H9 (cell line): ENCODE measurements at regions not wholly inside any gene's neighbourhood (a gene's known extent, or its start where the extent isn't known, plus 50 kb on each side); places are given as distances from the start of the nearest gene placed in this dataset.
A peak's percentile ranks its signal among the peaks of the same experiment; 100 is the strongest.

Source experiments
- DNase-seq: peaks from one replicate; pipeline ENCODE4 v3.0.0-alpha.2; 2017
- H2AFZ ChIP-seq: one replicate; pipeline ENCODE4 v1.6.1; 2013; ENCODE audit warnings: mild to moderate bottlenecking, low read length, control low read depth, moderate library complexity
- H2AK5ac ChIP-seq: 2 replicates; pipeline ENCODE4 v1.6.1; 2013; ENCODE audit warnings: low read length, control low read depth, mixed read lengths; ENCODE audit not compliant: insufficient read length
- H2BK120ac ChIP-seq: one replicate; pipeline ENCODE4 v1.6.1; 2013; ENCODE audit warnings: low read depth, mild to moderate bottlenecking, low read length, control low read depth, inconsistent platforms; ENCODE audit not compliant: poor library complexity, severe bottlenecking
- H2BK12ac ChIP-seq: 2 replicates; pipeline ENCODE4 v1.6.1; 2013; ENCODE audit warnings: low read length, control low read depth, mixed read lengths, low read depth; ENCODE audit not compliant: insufficient read length
- H2BK15ac ChIP-seq: 2 replicates; pipeline ENCODE4 v1.6.1; 2013; ENCODE audit warnings: low read depth, low read length, control low read depth
- H2BK20ac ChIP-seq: one replicate; pipeline ENCODE4 v1.6.1; 2013; ENCODE audit warnings: low read depth, mild to moderate bottlenecking, low read length, control low read depth, inconsistent platforms; ENCODE audit not compliant: poor library complexity, severe bottlenecking
- H2BK5ac ChIP-seq: 2 replicates; pipeline ENCODE4 v1.6.1; 2013; ENCODE audit warnings: low read length, control low read depth, mixed read lengths; ENCODE audit not compliant: insufficient read length
- H3K14ac ChIP-seq: 2 replicates; pipeline ENCODE4 v1.6.1; 2013; ENCODE audit warnings: low read length, control low read depth; ENCODE audit not compliant: insufficient read depth
- H3K18ac ChIP-seq: 2 replicates; pipeline ENCODE4 v1.6.1; 2013; ENCODE audit warnings: low read depth, mild to moderate bottlenecking, mixed read lengths, low read length, control low read depth; ENCODE audit not compliant: insufficient read length
- H3K23ac ChIP-seq: 2 replicates; pipeline ENCODE4 v1.6.1; 2013; ENCODE audit warnings: low read length, control low read depth, mixed read lengths, low read depth; ENCODE audit not compliant: insufficient read length
- H3K23me2 ChIP-seq: 2 replicates; pipeline ENCODE4 v1.6.1; 2013; ENCODE audit warnings: low read depth, mild to moderate bottlenecking, mixed read lengths, low read length, control low read depth; ENCODE audit not compliant: insufficient read length, poor library complexity, severe bottlenecking
- H3K27ac ChIP-seq: 2 replicates; pipeline ENCODE4 v1.5.1; 2013; ENCODE audit warnings: low read length, control low read depth, mixed read lengths, low read depth; ENCODE audit not compliant: insufficient read length
- H3K27me3 ChIP-seq: 2 replicates; pipeline ENCODE4 v1.6.1; 2013; ENCODE audit warnings: low read length, control low read depth, inconsistent platforms; ENCODE audit not compliant: insufficient read depth
- H3K4ac ChIP-seq: 2 replicates; pipeline ENCODE4 v1.6.1; 2013; ENCODE audit warnings: low read depth, mild to moderate bottlenecking, control low read depth, inconsistent platforms, low read length, moderate library complexity
- H3K4me1 ChIP-seq: 2 replicates; pipeline ENCODE4 v1.6.1; 2013; ENCODE audit warnings: low read length, control low read depth, inconsistent platforms; ENCODE audit not compliant: insufficient read depth
- H3K4me2 ChIP-seq: 2 replicates; pipeline ENCODE4 v1.6.1; 2013; ENCODE audit warnings: low read length, control low read depth, mixed read lengths; ENCODE audit not compliant: insufficient read length, insufficient read depth
- H3K56ac ChIP-seq: 2 replicates; pipeline ENCODE4 v1.6.1; 2013; ENCODE audit warnings: low read depth, mild to moderate bottlenecking, mixed read lengths, low read length, control low read depth; ENCODE audit not compliant: insufficient read length
- H3K79me1 ChIP-seq: 2 replicates; pipeline ENCODE4 v1.6.1; 2013; ENCODE audit warnings: low read depth, mild to moderate bottlenecking, moderate library complexity, low read length, control low read depth, inconsistent platforms; ENCODE audit not compliant: insufficient read depth, poor library complexity, severe bottlenecking
- H3K79me2 ChIP-seq: 2 replicates; pipeline ENCODE4 v1.6.1; 2013; ENCODE audit warnings: low read length, control low read depth, inconsistent platforms; ENCODE audit not compliant: insufficient read depth
- H3K9ac ChIP-seq: 2 replicates; pipeline ENCODE4 v1.6.1; 2013; ENCODE audit warnings: low read length, control low read depth, mixed read lengths; ENCODE audit not compliant: insufficient read length; ENCODE audit errors: extremely low read depth
- H3K9me3 ChIP-seq: one replicate; pipeline ENCODE4 v1.6.1; 2013; ENCODE audit warnings: low read depth, low read length, inconsistent platforms; ENCODE audit not compliant: control insufficient read depth
- H3T11ph ChIP-seq: one replicate; pipeline ENCODE4 v1.6.1; 2013; ENCODE audit warnings: mild to moderate bottlenecking, low read length, control low read depth, inconsistent platforms
- H4K20me1 ChIP-seq: one replicate; pipeline ENCODE4 v1.6.1; 2013; ENCODE audit not compliant: control insufficient read depth, insufficient read length, insufficient read depth
- H4K5ac ChIP-seq: 2 replicates; pipeline ENCODE4 v1.6.1; 2013; ENCODE audit warnings: low read depth, mild to moderate bottlenecking, mixed read lengths, low read length, control low read depth; ENCODE audit not compliant: insufficient read length
- H4K8ac ChIP-seq: replicated peaks from 2 replicates; pipeline ENCODE4 v1.6.1; 2013; ENCODE audit warnings: low read length, control low read depth, mixed read lengths, low read depth; ENCODE audit not compliant: insufficient read length
- H4K91ac ChIP-seq: 2 replicates; pipeline ENCODE4 v1.6.1; 2013; ENCODE audit warnings: low read depth, mild to moderate bottlenecking, moderate library complexity, mixed read lengths, low read length, control low read depth; ENCODE audit not compliant: insufficient read length
- H3K27ac Mint-ChIP-seq, 3 experiments: 2 replicates in 2 of 3; 3 replicates in 1 of 3; pipeline ENCODE4 v1.8.0; 2020 to 2021; ENCODE audit warnings: mixed read lengths in 3 of 3, mild to moderate bottlenecking in 1 of 3, moderate library complexity in 1 of 3
- H3K27me3 Mint-ChIP-seq: 2 replicates; pipeline ENCODE4 v1.8.0; 2021; ENCODE audit warnings: low read depth, mild to moderate bottlenecking, moderate library complexity, mixed read lengths
- H3K36me3 Mint-ChIP-seq, 3 experiments: 2 replicates in 2 of 3; 3 replicates in 1 of 3; pipeline ENCODE4 v1.8.0; 2020 to 2021; ENCODE audit warnings: low read depth in 3 of 3, mixed read lengths in 3 of 3; ENCODE audit not compliant: insufficient read depth in 1 of 3
- H3K4me1 Mint-ChIP-seq, 2 experiments: 2 replicates each; pipeline ENCODE4 v1.8.0; 2020; ENCODE audit warnings: mixed read lengths in 2 of 2
- H3K4me3 Mint-ChIP-seq, 2 experiments: 2 replicates in 1 of 2; 3 replicates in 1 of 2; pipeline ENCODE4 v1.8.0; 2020 to 2021; ENCODE audit warnings: mild to moderate bottlenecking in 2 of 2, mixed read lengths in 2 of 2, moderate library complexity in 1 of 2
- H3K9me3 Mint-ChIP-seq, 2 experiments: 2 replicates in 1 of 2; 3 replicates in 1 of 2; pipeline ENCODE4 v1.8.0; 2020; ENCODE audit warnings: mild to moderate bottlenecking in 2 of 2, mixed read lengths in 2 of 2, moderate library complexity in 1 of 2
- WGBS: extraction: QIAGEN DNeasy Blood & Tissue Kit; methylation state at CpG from one replicate; pipeline ENCODE4 v1.1.7; 2013; ENCODE audit warnings: missing lambda C conversion rate, low lambda C conversion rate, mixed read lengths; ENCODE audit not compliant: insufficient read length; ENCODE audit errors: extremely low coverage; 5-methylcytosine and 5-hydroxymethylcytosine counted together
- TF ChIP-seq, protein P1 (sequence below): fragments of 200-600 bp; sonication (generic); conservative IDR thresholded peaks from 3 replicates; pipeline ENCODE4 v1.8.0; 2021; ENCODE audit warnings: antibody characterized with exemption, mild to moderate bottlenecking

DNA sequence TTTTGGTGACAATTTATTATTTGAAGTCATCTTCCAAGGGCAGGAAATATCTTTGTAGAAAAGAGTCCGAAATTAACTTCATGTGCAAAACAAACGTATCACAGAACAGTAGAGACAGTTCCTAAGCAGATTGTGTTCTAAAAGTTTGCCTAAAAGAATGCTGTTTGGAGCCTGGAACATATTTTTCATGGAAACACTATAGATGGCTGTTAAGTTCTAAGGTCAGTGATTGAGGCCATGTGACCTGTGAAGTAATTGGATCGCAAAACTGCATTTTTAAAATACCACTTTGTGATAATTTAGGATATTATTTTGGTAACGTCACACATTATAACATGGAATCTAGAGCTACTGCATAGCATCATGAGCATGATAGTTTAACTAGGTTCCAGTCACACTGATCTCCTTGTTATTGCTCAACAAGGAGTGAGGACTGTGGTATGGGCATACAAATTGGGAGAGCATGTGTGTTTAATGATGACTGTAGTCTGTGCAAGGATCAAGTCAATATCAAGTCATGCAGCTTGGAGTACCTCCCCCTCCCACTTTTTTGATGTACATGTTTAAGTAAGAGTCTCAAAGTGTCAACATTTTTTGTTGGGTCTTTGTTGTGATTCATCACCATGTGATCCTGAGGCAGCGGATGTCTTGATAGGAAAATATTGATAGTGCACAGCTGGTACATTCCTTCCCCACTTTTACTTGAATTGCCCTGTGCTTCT lies 609.3 kb upstream of the CITED2 start:
- H3K9me3 Mint-ChIP-seq = no peaks in the 10 kb centered on the region
- H3K23me2 ChIP-seq = no peaks in the 10 kb centered on the region
- H3K27ac ChIP-seq = no peak overlapping the region
- no peak overlapping the region for H4K8ac ChIP-seq
- H3K27ac Mint-ChIP-seq = peak overlapping the region in 1 of 3 experiments; percentile 5; a peak in 1 of 7 replicates
- H3K18ac ChIP-seq = no peak overlapping the region
- no peaks in the 10 kb centered on the region for H3K79me2 ChIP-seq
- TF ChIP-seq, protein P1, sequence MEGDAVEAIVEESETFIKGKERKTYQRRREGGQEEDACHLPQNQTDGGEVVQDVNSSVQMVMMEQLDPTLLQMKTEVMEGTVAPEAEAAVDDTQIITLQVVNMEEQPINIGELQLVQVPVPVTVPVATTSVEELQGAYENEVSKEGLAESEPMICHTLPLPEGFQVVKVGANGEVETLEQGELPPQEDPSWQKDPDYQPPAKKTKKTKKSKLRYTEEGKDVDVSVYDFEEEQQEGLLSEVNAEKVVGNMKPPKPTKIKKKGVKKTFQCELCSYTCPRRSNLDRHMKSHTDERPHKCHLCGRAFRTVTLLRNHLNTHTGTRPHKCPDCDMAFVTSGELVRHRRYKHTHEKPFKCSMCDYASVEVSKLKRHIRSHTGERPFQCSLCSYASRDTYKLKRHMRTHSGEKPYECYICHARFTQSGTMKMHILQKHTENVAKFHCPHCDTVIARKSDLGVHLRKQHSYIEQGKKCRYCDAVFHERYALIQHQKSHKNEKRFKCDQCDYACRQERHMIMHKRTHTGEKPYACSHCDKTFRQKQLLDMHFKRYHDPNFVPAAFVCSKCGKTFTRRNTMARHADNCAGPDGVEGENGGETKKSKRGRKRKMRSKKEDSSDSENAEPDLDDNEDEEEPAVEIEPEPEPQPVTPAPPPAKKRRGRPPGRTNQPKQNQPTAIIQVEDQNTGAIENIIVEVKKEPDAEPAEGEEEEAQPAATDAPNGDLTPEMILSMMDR = no peak
- DNase-seq = no peak
- no peak overlapping the region for H2BK5ac ChIP-seq
- no peak overlapping the region for H2BK120ac ChIP-seq
- H3K27me3 ChIP-seq = no peaks in the 10 kb centered on the region
- no peak overlapping the region for H3K9ac ChIP-seq
- H3T11ph ChIP-seq = no peak overlapping the region
- H3K4me3 Mint-ChIP-seq = no peak overlapping the region
- H3K14ac ChIP-seq = no peak overlapping the region
- no peak overlapping the region for H4K5ac ChIP-seq
- H3K56ac ChIP-seq = no peak overlapping the region
- H2BK15ac ChIP-seq = no peak overlapping the region
- H3K23ac ChIP-seq = no peak overlapping the region
- H3K36me3 Mint-ChIP-seq = no peaks in the 10 kb centered on the region
- H3K79me1 ChIP-seq = no peaks in the 10 kb centered on the region
- no peak overlapping the region for H2AK5ac ChIP-seq
- H3K4me1 Mint-ChIP-seq = peaks cover 28 to 32% of the 10 kb centered on the region in 2 experiments
- no peaks in the 10 kb centered on the region for H4K20me1 ChIP-seq
- H2AFZ ChIP-seq = no peak overlapping the region
- H3K27me3 Mint-ChIP-seq = no peaks in the 10 kb centered on the region
- no peak overlapping the region for H4K91ac ChIP-seq
- peaks cover 6% of the 10 kb centered on the region; the same call in 1 of the 2 replicates for H3K4me1 ChIP-seq
- no peak overlapping the region for H3K4me2 ChIP-seq
- H3K9me3 ChIP-seq = no peaks in the 10 kb centered on the region
- no CpG with 5 or more reads among the region's 5 CpGs for WGBS
- no peak overlapping the region for H3K4ac ChIP-seq
- no peak overlapping the region for H2BK20ac ChIP-seq
- H2BK12ac ChIP-seq = no peak overlapping the region
